GM12878 (cell line): ENCODE measurements at regions not wholly inside any gene's neighbourhood (a gene's known extent, or its start where the extent isn't known, plus 50 kb on each side); places are given as distances from the start of the nearest gene placed in this dataset.

ENCODE experiments used
- ATAC-seq: fragments of 200-7000 bp; cut with Tn5 transposase; 3 replicates; pipeline ENCODE4 v1.9.1; 2020; ENCODE audit warnings: mild to moderate bottlenecking, moderate library complexity
- BruUV-seq: library from RNA; stranded (reverse); fragments of 400-500 nt; replicated peaks from 2 replicates; lab custom pipeline; 2021; lab: Mats Ljungman, UMichigan
- CTCF ChIA-PET: fragments of 300-600 bp; sonication (Branson Sonifier 250); formaldehyde crosslinking; extraction: SDS; loops from one replicate; lab custom pipeline; 2021; ENCODE audit warnings: inconsistent platforms; lab: Yijun Ruan, JAX
- POLR2A ChIA-PET: fragments of 350-600 bp; formaldehyde crosslinking; extraction: SDS; loops from one replicate; lab custom pipeline; 2021; ENCODE audit warnings: inconsistent platforms; lab: Charles Lee
- RAD21 ChIA-PET: fragments of 300-600 bp; sonication (Branson Sonifier 250); formaldehyde crosslinking; loops from one replicate; lab custom pipeline; 2023; ENCODE audit warnings: antibody characterized with exemption; ENCODE audit not compliant: unreplicated experiment; lab: Charles Lee
- SMC1A ChIA-PET: fragments of 300-600 bp; sonication (Branson Sonifier 250); formaldehyde crosslinking; loops from one replicate; lab custom pipeline; 2023; ENCODE audit not compliant: unreplicated experiment, uncharacterized antibody; lab: Charles Lee
- DNase-seq: peaks from one replicate; pipeline ENCODE4 v3.0.0-alpha.2; 2011; ENCODE audit warnings: low read depth, low spot score
- FAIRE-seq: peaks from 3 replicates; lab custom pipeline; 2011; peaks lifted over from hg19 to GRCh38; lab: Jason Lieb, UNC
- H2AFZ ChIP-seq: 2 replicates; pipeline ENCODE4 v1.6.0; 2011; ENCODE audit warnings: low read depth, low read length, control low read depth; ENCODE audit not compliant: control insufficient read depth
- H3K27ac ChIP-seq: 2 replicates; pipeline ENCODE4 v1.5.1; 2011; ENCODE audit warnings: control low read depth; ENCODE audit not compliant: control insufficient read depth, insufficient read depth
- H3K27me3 ChIP-seq, 2 experiments: replicated peaks in 1 of 2; 2 replicates each; pipeline versions ENCODE4 v1.6.0 to v1.6.1; 2011; ENCODE audit warnings: low read length in 1 of 2; ENCODE audit not compliant: control insufficient read depth in 2 of 2, insufficient read depth in 2 of 2
- H3K36me3 ChIP-seq, 2 experiments: 2 replicates each; pipeline ENCODE4 v1.5.1; 2011; ENCODE audit warnings: low read length in 1 of 2; ENCODE audit not compliant: control insufficient read depth in 2 of 2, insufficient read depth in 2 of 2
- H3K4me1 ChIP-seq: 2 replicates; pipeline ENCODE4 v1.6.1; 2011; ENCODE audit warnings: mild to moderate bottlenecking, low read length, moderate library complexity, mixed read lengths; ENCODE audit not compliant: control insufficient read depth, insufficient read depth
- H3K4me2 ChIP-seq: 2 replicates; pipeline ENCODE4 v1.6.0; 2011; ENCODE audit warnings: control low read depth; ENCODE audit not compliant: control insufficient read depth, insufficient read depth
- H3K4me3 ChIP-seq: fragments of 200-600 bp; sonication (generic); 2 replicates; pipeline ENCODE4 v1.5.1; 2016
- H3K79me2 ChIP-seq: 2 replicates; pipeline ENCODE4 v1.6.0; 2011; ENCODE audit warnings: low read length; ENCODE audit not compliant: control insufficient read depth, insufficient read depth
- H3K9ac ChIP-seq: 2 replicates; pipeline ENCODE4 v1.8.0; 2011; ENCODE audit warnings: low read length, control low read depth, mixed read lengths; ENCODE audit not compliant: control insufficient read depth, insufficient read depth
- H3K9me3 ChIP-seq: replicated peaks from 3 replicates; pipeline ENCODE4 v1.5.1; 2011; ENCODE audit warnings: mild to moderate bottlenecking, low read length; ENCODE audit not compliant: control insufficient read depth, insufficient read depth
- H4K20me1 ChIP-seq: 2 replicates; pipeline ENCODE4 v1.6.0; 2011; ENCODE audit not compliant: control insufficient read depth, insufficient read depth
- BACH1 ChIP-seq: fragments of 450-650 bp; IDR thresholded peaks from 2 replicates; pipeline ENCODE4 v1.6.1; 2017; ENCODE audit warnings: mild to moderate bottlenecking, borderline replicate concordance
- BHLHE40 ChIP-seq, 2 experiments: fragments of 450-650 bp in 1 of 2; IDR thresholded peaks; 2 replicates each; pipeline ENCODE4 v1.6.1; 2011 to 2017; ENCODE audit warnings: low read depth in 2 of 2, borderline replicate concordance in 1 of 2, improper control_type of control experiment in 1 of 2, low read length in 1 of 2, mild to moderate bottlenecking in 1 of 2
- GABPA ChIP-seq: IDR thresholded peaks from 2 replicates; pipeline ENCODE4 v1.6.1; 2014; ENCODE audit warnings: antibody characterized with exemption, low read depth, mild to moderate bottlenecking, inconsistent platforms
- IKZF2 ChIP-seq, 2 experiments: fragments of 450-650 bp; IDR thresholded peaks; 2 replicates each; pipeline ENCODE4 v1.6.1; 2017; ENCODE audit warnings: mild to moderate bottlenecking in 2 of 2, moderate library complexity in 2 of 2
- MEF2A ChIP-seq: IDR thresholded peaks from 2 replicates; pipeline ENCODE4 v1.6.1; 2011; ENCODE audit warnings: low read depth, mild to moderate bottlenecking, low read length, moderate library complexity; ENCODE audit not compliant: insufficient read depth
- NR2C2 ChIP-seq: IDR thresholded peaks from 2 replicates; pipeline ENCODE4 v1.6.1; 2011; ENCODE audit warnings: borderline replicate concordance, low read depth; ENCODE audit not compliant: control insufficient read depth, insufficient read length
- NRF1 ChIP-seq: conservative IDR thresholded peaks from 2 replicates; pipeline ENCODE4 v1.6.1; 2011; ENCODE audit warnings: mild to moderate bottlenecking, low read depth, low read length, improper control_type of control experiment
- POU2F2 ChIP-seq: IDR thresholded peaks from 3 replicates; pipeline ENCODE4 v1.6.1; 2011; ENCODE audit warnings: low read depth, mild to moderate bottlenecking, low read length, borderline replicate concordance
- RFX5 ChIP-seq: IDR thresholded peaks from 2 replicates; pipeline ENCODE4 v1.6.1; 2011; ENCODE audit warnings: low read depth, low read length, improper control_type of control experiment
- SMAD5 ChIP-seq: IDR thresholded peaks from 2 replicates; pipeline ENCODE4 v1.6.1; 2016; ENCODE audit warnings: antibody characterized with exemption, low read depth
- TCF3 ChIP-seq: IDR thresholded peaks from 2 replicates; pipeline ENCODE4 v1.6.1; 2012; ENCODE audit warnings: low read depth, mild to moderate bottlenecking, low read length, borderline replicate concordance; ENCODE audit not compliant: insufficient read depth
- TCF7 ChIP-seq: IDR thresholded peaks from 2 replicates; pipeline ENCODE4 v1.6.1; 2014; ENCODE audit warnings: antibody characterized with exemption, borderline replicate concordance
- ZZZ3 ChIP-seq: IDR thresholded peaks from 2 replicates; pipeline ENCODE4 v1.6.1; 2011; ENCODE audit warnings: low read depth; ENCODE audit not compliant: control insufficient read depth, insufficient read length
- WGBS: methylation state at CpG from one replicate; pipeline ENCODE4 v1.1.6; 2016; ENCODE audit warnings: low lambda C conversion rate; ENCODE audit not compliant: insufficient replicate concordance, insufficient coverage; ENCODE audit errors: missing lambda C conversion rate; 5-methylcytosine and 5-hydroxymethylcytosine counted together
- in situ Hi-C: fragments of 300-500 bp; cut with MboI; formaldehyde crosslinking; loops from 9 replicates; pipeline ENCODE4 v1.14.3; 2018; ENCODE audit warnings: mixed read lengths
- intact Hi-C: fragments of 100-400 bp; cut with micrococcal nuclease; formaldehyde crosslinking; loops from one replicate; pipeline ENCODE4 v1.14.2; 2022; ENCODE audit not compliant: unreplicated experiment
- TF ChIP-seq, protein P1 (sequence below): IDR thresholded peaks from 2 replicates; pipeline ENCODE4 v1.6.1; 2012; ENCODE audit warnings: improper control_type of control experiment, low read depth, low read length; ENCODE audit not compliant: insufficient replicate concordance
- TF ChIP-seq, protein P2 (sequence below): IDR thresholded peaks from 2 replicates; pipeline ENCODE4 v1.6.1; 2012; ENCODE audit warnings: mild to moderate bottlenecking, low read depth, low read length

DNA sequence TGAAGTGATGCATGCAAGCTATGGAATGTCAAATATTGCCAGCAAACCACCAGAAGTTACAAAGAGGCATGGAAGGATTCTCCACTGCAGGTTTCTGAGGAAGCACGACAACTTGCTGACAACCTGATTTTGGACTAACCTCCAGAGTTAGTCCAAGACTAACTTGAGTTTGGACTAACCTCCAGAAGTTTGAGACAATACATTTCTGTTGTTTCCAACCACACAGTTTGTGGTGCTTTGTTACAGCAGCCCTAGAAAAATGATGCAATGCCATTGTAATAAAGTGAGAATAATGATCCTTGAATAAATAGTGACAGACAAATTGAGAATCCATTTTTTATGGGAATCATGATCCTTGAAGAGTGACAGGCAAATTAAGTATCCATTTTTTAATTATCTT, 169.9 kb upstream of the HDDC2 start:
- intact Hi-C loops, result no loop called here
- SMC1A ChIA-PET, result no interaction called here
- no peak for FAIRE-seq
- H2AFZ ChIP-seq, result no peak overlapping the region
- no peak overlapping the region for H3K4me2 ChIP-seq
- no TSS peak for BruUV-seq
- H3K27ac ChIP-seq, result no peak overlapping the region
- H3K4me1 ChIP-seq, result no peaks in the 10 kb centered on the region
- no peaks in the 10 kb centered on the region for H3K9me3 ChIP-seq
- WGBS, result 23% methylated on average over 1 of the region's 1 CpG
- POLR2A ChIA-PET, result no interaction called here
- H3K79me2 ChIP-seq, result no peaks in the 10 kb centered on the region
- no peak overlapping the region for H3K9ac ChIP-seq
- CTCF ChIA-PET, result no interaction called here
- H3K4me3 ChIP-seq, result no peak overlapping the region
- no peak for ATAC-seq
- RAD21 ChIA-PET, result no interaction called here
- no peaks in the 10 kb centered on the region for H3K36me3 ChIP-seq
- H3K27me3 ChIP-seq, result no peaks in the 10 kb centered on the region
- no peak for DNase-seq
- in situ Hi-C loops, result no loop called here
- H4K20me1 ChIP-seq, result no peaks in the 10 kb centered on the region
- TF ChIP-seq POU2F2 (no peak), RFX5 (no peak), GABPA (no peak), BACH1 (no peak), TCF7 (no peak), IKZF2 (IDR thresholded peaks at IDR 0.05) (no peak), BHLHE40 (IDR thresholded peaks at IDR 0.05; ENCODE audit: borderline replicate concordance in 1 of 2, low read depth in 2 of 2, low read length in 1 of 2) (no peak), TCF3 (no peak), SMAD5 (no peak), NRF1 (no peak), MEF2A (no peak), ZZZ3 (no peak), NR2C2 (no peak)
- TF ChIP-seq, protein P1, sequence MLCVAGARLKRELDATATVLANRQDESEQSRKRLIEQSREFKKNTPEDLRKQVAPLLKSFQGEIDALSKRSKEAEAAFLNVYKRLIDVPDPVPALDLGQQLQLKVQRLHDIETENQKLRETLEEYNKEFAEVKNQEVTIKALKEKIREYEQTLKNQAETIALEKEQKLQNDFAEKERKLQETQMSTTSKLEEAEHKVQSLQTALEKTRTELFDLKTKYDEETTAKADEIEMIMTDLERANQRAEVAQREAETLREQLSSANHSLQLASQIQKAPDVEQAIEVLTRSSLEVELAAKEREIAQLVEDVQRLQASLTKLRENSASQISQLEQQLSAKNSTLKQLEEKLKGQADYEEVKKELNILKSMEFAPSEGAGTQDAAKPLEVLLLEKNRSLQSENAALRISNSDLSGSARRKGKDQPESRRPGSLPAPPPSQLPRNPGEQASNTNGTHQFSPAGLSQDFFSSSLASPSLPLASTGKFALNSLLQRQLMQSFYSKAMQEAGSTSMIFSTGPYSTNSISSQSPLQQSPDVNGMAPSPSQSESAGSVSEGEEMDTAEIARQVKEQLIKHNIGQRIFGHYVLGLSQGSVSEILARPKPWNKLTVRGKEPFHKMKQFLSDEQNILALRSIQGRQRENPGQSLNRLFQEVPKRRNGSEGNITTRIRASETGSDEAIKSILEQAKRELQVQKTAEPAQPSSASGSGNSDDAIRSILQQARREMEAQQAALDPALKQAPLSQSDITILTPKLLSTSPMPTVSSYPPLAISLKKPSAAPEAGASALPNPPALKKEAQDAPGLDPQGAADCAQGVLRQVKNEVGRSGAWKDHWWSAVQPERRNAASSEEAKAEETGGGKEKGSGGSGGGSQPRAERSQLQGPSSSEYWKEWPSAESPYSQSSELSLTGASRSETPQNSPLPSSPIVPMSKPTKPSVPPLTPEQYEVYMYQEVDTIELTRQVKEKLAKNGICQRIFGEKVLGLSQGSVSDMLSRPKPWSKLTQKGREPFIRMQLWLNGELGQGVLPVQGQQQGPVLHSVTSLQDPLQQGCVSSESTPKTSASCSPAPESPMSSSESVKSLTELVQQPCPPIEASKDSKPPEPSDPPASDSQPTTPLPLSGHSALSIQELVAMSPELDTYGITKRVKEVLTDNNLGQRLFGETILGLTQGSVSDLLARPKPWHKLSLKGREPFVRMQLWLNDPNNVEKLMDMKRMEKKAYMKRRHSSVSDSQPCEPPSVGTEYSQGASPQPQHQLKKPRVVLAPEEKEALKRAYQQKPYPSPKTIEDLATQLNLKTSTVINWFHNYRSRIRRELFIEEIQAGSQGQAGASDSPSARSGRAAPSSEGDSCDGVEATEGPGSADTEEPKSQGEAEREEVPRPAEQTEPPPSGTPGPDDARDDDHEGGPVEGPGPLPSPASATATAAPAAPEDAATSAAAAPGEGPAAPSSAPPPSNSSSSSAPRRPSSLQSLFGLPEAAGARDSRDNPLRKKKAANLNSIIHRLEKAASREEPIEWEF, result no peak
- TF ChIP-seq, protein P2, sequence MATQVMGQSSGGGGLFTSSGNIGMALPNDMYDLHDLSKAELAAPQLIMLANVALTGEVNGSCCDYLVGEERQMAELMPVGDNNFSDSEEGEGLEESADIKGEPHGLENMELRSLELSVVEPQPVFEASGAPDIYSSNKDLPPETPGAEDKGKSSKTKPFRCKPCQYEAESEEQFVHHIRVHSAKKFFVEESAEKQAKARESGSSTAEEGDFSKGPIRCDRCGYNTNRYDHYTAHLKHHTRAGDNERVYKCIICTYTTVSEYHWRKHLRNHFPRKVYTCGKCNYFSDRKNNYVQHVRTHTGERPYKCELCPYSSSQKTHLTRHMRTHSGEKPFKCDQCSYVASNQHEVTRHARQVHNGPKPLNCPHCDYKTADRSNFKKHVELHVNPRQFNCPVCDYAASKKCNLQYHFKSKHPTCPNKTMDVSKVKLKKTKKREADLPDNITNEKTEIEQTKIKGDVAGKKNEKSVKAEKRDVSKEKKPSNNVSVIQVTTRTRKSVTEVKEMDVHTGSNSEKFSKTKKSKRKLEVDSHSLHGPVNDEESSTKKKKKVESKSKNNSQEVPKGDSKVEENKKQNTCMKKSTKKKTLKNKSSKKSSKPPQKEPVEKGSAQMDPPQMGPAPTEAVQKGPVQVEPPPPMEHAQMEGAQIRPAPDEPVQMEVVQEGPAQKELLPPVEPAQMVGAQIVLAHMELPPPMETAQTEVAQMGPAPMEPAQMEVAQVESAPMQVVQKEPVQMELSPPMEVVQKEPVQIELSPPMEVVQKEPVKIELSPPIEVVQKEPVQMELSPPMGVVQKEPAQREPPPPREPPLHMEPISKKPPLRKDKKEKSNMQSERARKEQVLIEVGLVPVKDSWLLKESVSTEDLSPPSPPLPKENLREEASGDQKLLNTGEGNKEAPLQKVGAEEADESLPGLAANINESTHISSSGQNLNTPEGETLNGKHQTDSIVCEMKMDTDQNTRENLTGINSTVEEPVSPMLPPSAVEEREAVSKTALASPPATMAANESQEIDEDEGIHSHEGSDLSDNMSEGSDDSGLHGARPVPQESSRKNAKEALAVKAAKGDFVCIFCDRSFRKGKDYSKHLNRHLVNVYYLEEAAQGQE, result no peak
